PC-3 (cell line): ENCODE measurements at regions not wholly inside any gene's neighbourhood (a gene's known extent, or its start where the extent isn't known, plus 50 kb on each side); places are given as distances from the start of the nearest gene placed in this dataset.

ENCODE experiments used
- CTCF ChIP-seq: fragments of 300-600 bp; sonication (generic); conservative IDR thresholded peaks from 2 replicates; pipeline ENCODE4 v1.5.1; 2017; ENCODE audit warnings: antibody characterized with exemption, low read depth, mild to moderate bottlenecking, low read length
- EZH2 ChIP-seq: fragments of 300-600 bp; sonication (generic); IDR thresholded peaks from one replicate; pipeline ENCODE4 v1.6.1; 2017; ENCODE audit warnings: antibody characterized with exemption, mild to moderate bottlenecking, low read length; ENCODE audit not compliant: unreplicated experiment

DNA sequence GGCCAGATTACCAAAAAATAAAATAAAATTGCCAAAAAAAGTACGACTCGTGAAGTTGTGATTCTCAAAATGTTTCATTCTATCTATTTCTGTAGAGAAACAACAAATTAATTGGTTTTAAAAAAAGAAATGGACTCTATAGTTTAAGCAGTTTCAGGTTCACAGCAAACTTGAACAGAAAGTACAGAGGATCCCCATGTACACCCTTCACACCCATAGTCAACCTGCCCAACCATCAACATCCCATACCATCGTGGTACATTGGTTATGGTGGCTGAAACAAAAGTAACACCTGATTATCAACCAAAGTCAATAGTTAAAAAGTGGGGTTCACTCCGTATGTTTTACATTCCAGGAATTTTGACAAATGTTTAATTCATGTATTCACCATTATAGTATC lies 496.1 kb downstream of the ANKRD7 start:
- TF ChIP-seq CTCF: no peak
- TF ChIP-seq EZH2: no peak
